IMR-90 (cell line): ENCODE measurements at regions not wholly inside any gene's neighbourhood (a gene's known extent, or its start where the extent isn't known, plus 50 kb on each side); places are given as distances from the start of the nearest gene placed in this dataset.
"Not testable (repeated sequence)": the region's sequence is repeated elsewhere in the genome, so short reads cannot be mapped to it uniquely, and the experiment has no call there.

Source experiments
- ATAC-seq: fragments of 200-7000 bp; cut with Tn5 transposase; 2 replicates; pipeline ENCODE4 v1.9.1; 2020; ENCODE audit warnings: low read depth, mild to moderate bottlenecking, moderate library complexity
- BruUV-seq: library from RNA; stranded (reverse); fragments of 400-500 nt; replicated peaks from 2 replicates; lab custom pipeline; 2021; lab: Mats Ljungman, UMichigan
- CTCF ChIA-PET: fragments of 300-600 bp; formaldehyde crosslinking; extraction: SDS; loops from one replicate; lab custom pipeline; 2021; ENCODE audit warnings: antibody characterized with exemption; lab: Yijun Ruan, JAX
- POLR2A ChIA-PET: fragments of 300-600 bp; sonication (Branson Sonifier 250); formaldehyde crosslinking; loops from one replicate; lab custom pipeline; 2022; ENCODE audit warnings: antibody characterized with exemption; ENCODE audit not compliant: unreplicated experiment; lab: Charles Lee
- DNase-seq: peaks from one replicate; pipeline ENCODE4 v3.0.0; 2013
- H2AFZ ChIP-seq: replicated peaks from 2 replicates; pipeline ENCODE3; 2013; ENCODE audit warnings: low read length, mild to moderate bottlenecking; ENCODE audit not compliant: poor library complexity
- H2AK5ac ChIP-seq: 2 replicates; pipeline ENCODE4 v1.6.1; 2013; ENCODE audit warnings: low read depth, low read length, inconsistent platforms
- H2AK9ac ChIP-seq: replicated peaks from 2 replicates; pipeline ENCODE3; 2013; ENCODE audit warnings: mild to moderate bottlenecking, low read depth, low read length, moderate library complexity; ENCODE audit not compliant: poor library complexity
- H2BK120ac ChIP-seq: 2 replicates; pipeline ENCODE4 v1.6.1; 2013; ENCODE audit warnings: low read depth, low read length, inconsistent platforms
- H2BK15ac ChIP-seq: 3 replicates; pipeline ENCODE4 v1.6.1; 2013; ENCODE audit warnings: low read depth, low read length, inconsistent platforms
- H2BK20ac ChIP-seq: 2 replicates; pipeline ENCODE4 v1.6.1; 2013; ENCODE audit warnings: low read depth, mild to moderate bottlenecking, inconsistent platforms, low read length, moderate library complexity
- H2BK5ac ChIP-seq: 2 replicates; pipeline ENCODE4 v1.6.1; 2013; ENCODE audit warnings: mild to moderate bottlenecking, low read depth, low read length, inconsistent platforms; ENCODE audit not compliant: poor library complexity, severe bottlenecking
- H3K14ac ChIP-seq: replicated peaks from 2 replicates; pipeline ENCODE4 v1.6.1; 2013; ENCODE audit warnings: low read depth, low read length, inconsistent platforms
- H3K18ac ChIP-seq: 2 replicates; pipeline ENCODE4 v1.6.1; 2013; ENCODE audit warnings: low read depth, low read length, control low read depth
- H3K23ac ChIP-seq: 2 replicates; pipeline ENCODE4 v1.6.1; 2013; ENCODE audit warnings: low read depth, low read length, inconsistent platforms
- H3K27ac ChIP-seq: 2 replicates; pipeline ENCODE4 v1.5.1; 2013; ENCODE audit warnings: mild to moderate bottlenecking, control low read depth, low read length; ENCODE audit not compliant: insufficient read depth
- H3K27me3 ChIP-seq: 2 replicates; pipeline ENCODE4 v1.6.1; 2013; ENCODE audit warnings: low read length; ENCODE audit not compliant: control insufficient read depth, insufficient read depth
- H3K36me3 ChIP-seq: 2 replicates; pipeline ENCODE4 v1.6.1; 2013; ENCODE audit warnings: low read length, mixed read lengths; ENCODE audit not compliant: control insufficient read depth, insufficient read depth
- H3K4ac ChIP-seq: 2 replicates; pipeline ENCODE4 v1.6.1; 2013; ENCODE audit warnings: low read depth, low read length, inconsistent platforms
- H3K4me1 ChIP-seq: 2 replicates; pipeline ENCODE4 v1.6.1; 2013; ENCODE audit warnings: low read length, mixed read lengths; ENCODE audit not compliant: control insufficient read depth, insufficient read depth
- H3K4me2 ChIP-seq: 2 replicates; pipeline ENCODE4 v1.6.1; 2013; ENCODE audit warnings: low read depth, mild to moderate bottlenecking, control low read depth, low read length, moderate library complexity
- H3K4me3 ChIP-seq: 2 replicates; pipeline ENCODE4 v1.5.1; 2013; ENCODE audit warnings: low read depth, mild to moderate bottlenecking, control low read depth, low read length, moderate library complexity; ENCODE audit not compliant: insufficient read depth
- H3K56ac ChIP-seq: 2 replicates; pipeline ENCODE4 v1.6.1; 2013; ENCODE audit warnings: low read length, inconsistent platforms; ENCODE audit not compliant: insufficient read depth; ENCODE audit errors: extremely low read depth
- H3K79me1 ChIP-seq, 2 experiments: 2 replicates each; pipeline ENCODE4 v1.6.1; 2013; ENCODE audit warnings: low read length in 2 of 2, inconsistent platforms in 1 of 2, low read depth in 1 of 2
- H3K9ac ChIP-seq: 2 replicates; pipeline ENCODE4 v1.6.1; 2013; ENCODE audit warnings: low read depth, low read length, control low read depth
- H3K9me1 ChIP-seq: 2 replicates; pipeline ENCODE4 v1.6.1; 2013; ENCODE audit warnings: low read length, inconsistent platforms; ENCODE audit not compliant: insufficient read depth
- H3K9me3 ChIP-seq: 2 replicates; pipeline ENCODE4 v1.6.1; 2013; ENCODE audit warnings: low read length; ENCODE audit not compliant: control insufficient read depth, insufficient read depth
- H4K20me1 ChIP-seq: 2 replicates; pipeline ENCODE4 v1.6.1; 2013; ENCODE audit warnings: low read length, inconsistent platforms; ENCODE audit not compliant: insufficient read depth
- H4K5ac ChIP-seq: 2 replicates; pipeline ENCODE4 v1.6.1; 2013; ENCODE audit warnings: mild to moderate bottlenecking, low read depth, low read length, control low read depth
- H4K8ac ChIP-seq, 2 experiments: 2 replicates each; pipeline ENCODE4 v1.6.1; 2013; ENCODE audit warnings: low read depth in 2 of 2, low read length in 2 of 2, control low read depth in 1 of 2, inconsistent platforms in 1 of 2
- H4K91ac ChIP-seq: 2 replicates; pipeline ENCODE4 v1.6.1; 2013; ENCODE audit warnings: low read depth, low read length, inconsistent platforms; ENCODE audit not compliant: insufficient read depth
- WGBS, 2 experiments: methylation state at CpG; one replicate each; pipeline versions ENCODE4 v1.1.5 to v1.1.7; 2013; ENCODE audit warnings: missing lambda C conversion rate in 2 of 2; ENCODE audit not compliant: insufficient read length in 1 of 2; ENCODE audit errors: extremely low coverage in 2 of 2; 5-methylcytosine and 5-hydroxymethylcytosine counted together
- dilution Hi-C: fragments of 300-500 bp; cut with HindIII; formaldehyde crosslinking; loops from one replicate; pipeline ENCODE4 v1.14.3; 2018; ENCODE audit warnings: low sequenced_read_pairs; ENCODE audit not compliant: unreplicated experiment
- in situ Hi-C: fragments of 300-500 bp; cut with MboI; formaldehyde crosslinking; loops from 3 replicates; pipeline ENCODE4 v1.14.3; 2019; ENCODE audit warnings: low sequenced_read_pairs, inconsistent platforms, mixed read lengths
- intact Hi-C: fragments of 100-400 bp; cut with micrococcal nuclease; formaldehyde crosslinking; loops from 2 replicates; pipeline ENCODE4 v1.10.0; 2022

DNA sequence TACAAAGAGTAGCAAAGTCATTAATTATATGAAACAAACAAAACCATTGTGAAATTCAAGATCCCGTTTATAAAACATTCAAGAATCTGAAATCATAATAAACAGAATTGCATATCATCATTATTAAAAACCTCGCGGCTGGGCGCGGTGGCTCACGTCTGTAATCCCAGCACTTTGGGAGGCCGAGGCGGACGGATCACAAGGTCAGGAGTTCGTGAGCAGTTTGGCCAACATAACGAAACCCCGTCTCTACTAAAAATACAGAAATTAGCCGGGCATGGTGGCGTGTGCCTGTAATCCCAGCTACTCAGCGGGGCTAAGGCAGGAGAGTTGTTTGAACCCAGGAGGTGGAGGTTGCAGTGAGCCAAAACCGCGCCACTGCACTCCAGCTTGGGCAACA, 80.3 kb upstream of the COPS8 start:
- H4K8ac ChIP-seq, H3K79me1 ChIP-seq, H2AFZ ChIP-seq, CTCF ChIA-PET, H4K5ac ChIP-seq, H3K27me3 ChIP-seq, H3K4me2 ChIP-seq, H3K9ac ChIP-seq, H3K18ac ChIP-seq, in situ Hi-C loops, DNase-seq, POLR2A ChIA-PET, H2BK15ac ChIP-seq, H3K23ac ChIP-seq, H2AK9ac ChIP-seq, H3K4me3 ChIP-seq, H3K9me1 ChIP-seq, H3K4me1 ChIP-seq, BruUV-seq, H4K91ac ChIP-seq, intact Hi-C loops, H3K36me3 ChIP-seq, H3K56ac ChIP-seq, ATAC-seq, H2BK5ac ChIP-seq, H2BK20ac ChIP-seq, dilution Hi-C loops, H2BK120ac ChIP-seq, H3K14ac ChIP-seq, H3K27ac ChIP-seq, H4K20me1 ChIP-seq, H3K9me3 ChIP-seq, H3K4ac ChIP-seq, H2AK5ac ChIP-seq: not testable (repeated sequence)
- 42% methylated on average over 8 of the region's 17 CpGs; no CpG with 5 or more reads in 1 of the 2 experiments for WGBS, 2 experiments
